ENCODE measurements at regions not wholly inside any gene's neighbourhood (a gene's known extent, or its start where the extent isn't known, plus 50 kb on each side); places are given as distances from the start of the nearest gene placed in this dataset.

DNA sequence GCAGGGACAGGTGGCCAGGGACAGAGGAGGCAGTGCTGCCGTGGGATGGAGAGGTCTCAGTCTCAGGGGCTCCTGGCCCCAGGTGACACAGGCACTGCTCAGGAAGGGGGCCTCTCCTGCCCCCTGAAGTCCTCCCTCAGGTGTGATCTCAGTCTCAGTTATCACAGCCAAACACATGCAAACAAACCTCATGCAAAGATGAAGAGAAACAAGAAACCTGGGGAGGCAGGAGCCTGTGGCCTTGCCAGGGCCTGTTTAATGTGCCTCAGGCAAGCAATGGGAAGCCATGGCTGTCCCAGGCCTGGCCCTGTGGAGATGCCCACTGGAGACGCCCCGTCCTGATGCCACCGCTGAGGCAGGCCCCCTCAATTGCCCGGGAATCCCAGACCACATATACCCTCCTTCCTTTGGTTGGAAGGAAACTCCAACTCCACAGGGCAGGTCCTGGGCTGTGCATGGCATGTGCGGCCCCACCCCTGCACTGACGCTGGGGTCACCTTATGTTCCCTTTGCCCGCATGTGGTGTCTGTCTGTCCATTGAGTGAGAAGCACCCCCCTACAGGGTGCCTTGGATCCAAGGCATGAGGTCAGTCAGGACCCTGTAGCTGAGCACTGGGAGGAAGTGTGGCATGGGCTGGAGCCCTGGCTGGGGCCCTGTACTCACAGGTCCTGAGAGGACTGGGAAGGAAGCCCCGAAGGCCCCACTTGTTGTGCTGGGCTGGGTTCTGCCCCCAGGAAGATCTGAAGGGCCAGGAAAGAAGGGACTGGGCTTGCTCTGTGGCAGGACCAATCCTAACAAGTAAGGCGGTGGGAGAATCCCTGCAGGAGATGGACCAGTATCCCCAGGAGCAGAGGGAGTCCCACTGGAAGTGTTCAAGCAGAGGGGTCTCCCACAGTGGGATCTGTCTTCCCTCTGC lies 68.8 kb upstream of the RAB6C start:
- TF ChIP-seq POLR2A (IDR thresholded peaks at IDR 0.05) = no peak
- TF ChIP-seq, protein P1, sequence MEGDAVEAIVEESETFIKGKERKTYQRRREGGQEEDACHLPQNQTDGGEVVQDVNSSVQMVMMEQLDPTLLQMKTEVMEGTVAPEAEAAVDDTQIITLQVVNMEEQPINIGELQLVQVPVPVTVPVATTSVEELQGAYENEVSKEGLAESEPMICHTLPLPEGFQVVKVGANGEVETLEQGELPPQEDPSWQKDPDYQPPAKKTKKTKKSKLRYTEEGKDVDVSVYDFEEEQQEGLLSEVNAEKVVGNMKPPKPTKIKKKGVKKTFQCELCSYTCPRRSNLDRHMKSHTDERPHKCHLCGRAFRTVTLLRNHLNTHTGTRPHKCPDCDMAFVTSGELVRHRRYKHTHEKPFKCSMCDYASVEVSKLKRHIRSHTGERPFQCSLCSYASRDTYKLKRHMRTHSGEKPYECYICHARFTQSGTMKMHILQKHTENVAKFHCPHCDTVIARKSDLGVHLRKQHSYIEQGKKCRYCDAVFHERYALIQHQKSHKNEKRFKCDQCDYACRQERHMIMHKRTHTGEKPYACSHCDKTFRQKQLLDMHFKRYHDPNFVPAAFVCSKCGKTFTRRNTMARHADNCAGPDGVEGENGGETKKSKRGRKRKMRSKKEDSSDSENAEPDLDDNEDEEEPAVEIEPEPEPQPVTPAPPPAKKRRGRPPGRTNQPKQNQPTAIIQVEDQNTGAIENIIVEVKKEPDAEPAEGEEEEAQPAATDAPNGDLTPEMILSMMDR (IDR thresholded peaks at IDR 0.05 in 4 of 5, conservative IDR thresholded peaks at IDR 0.05 in 1 of 5) = no peak
- Histone ChIP-seq H3K27me3 (no peaks in the 10 kb centered on the region), H3K4me1 (no peaks in the 10 kb centered on the region), H3K4me3 (no peak overlapping the region), H3K9me3 (no peaks in the 10 kb centered on the region), H3K27ac (no peak overlapping the region), H3K36me3 (no peaks in the 10 kb centered on the region)
- in situ Hi-C loops (cut with MboI; ENCODE audit: low sequenced_read_pairs in 4 of 4) = no loop called here
- intact Hi-C loops (cut with DNase I; ENCODE audit: low total_unique reads) = no loop called here
- no peak for DNase-seq
- no peak for ATAC-seq

DNA sequence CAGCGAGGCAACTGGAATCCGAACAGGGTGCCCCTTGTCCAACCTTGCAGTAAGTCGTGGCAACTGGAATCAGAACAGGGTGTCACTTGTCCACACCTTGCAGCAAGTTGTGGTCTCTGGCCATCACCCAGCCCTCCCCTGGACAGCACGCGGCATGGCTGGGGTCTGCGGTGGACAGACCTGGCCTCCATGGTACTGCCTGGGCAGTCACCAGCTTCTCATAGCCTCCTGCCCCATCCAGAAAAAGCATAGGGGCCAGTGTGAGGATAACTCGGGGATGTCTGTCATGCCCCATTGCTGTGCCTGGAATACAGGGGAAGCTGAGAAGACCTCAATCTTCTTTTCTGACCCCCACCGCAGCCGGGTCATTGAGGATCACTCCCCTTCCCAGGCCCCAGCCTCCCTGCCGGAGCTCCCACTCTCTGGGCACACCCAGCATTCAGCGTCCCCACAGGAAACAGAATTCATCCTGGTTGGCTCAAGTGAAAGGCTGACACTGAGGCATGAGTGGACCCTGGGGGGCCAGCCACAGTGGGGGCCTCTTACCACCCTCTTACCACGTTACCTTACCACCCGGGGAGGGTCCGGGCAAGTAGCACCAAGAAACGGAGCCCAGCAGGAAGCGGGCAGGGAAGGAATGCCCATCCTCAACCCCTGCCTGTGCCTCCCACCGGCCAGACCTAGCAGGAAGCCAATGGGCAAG lies 68.0 kb upstream of the RAB6C start:
- no peaks in the 10 kb centered on the region for H3K9me3 ChIP-seq
- no peak overlapping the region for H3K4me3 ChIP-seq
- H3K36me3 ChIP-seq = no peaks in the 10 kb centered on the region
- DNase-seq (no peak), ATAC-seq (no peak)
- no peaks in the 10 kb centered on the region for H3K27me3 ChIP-seq
- H3K27ac ChIP-seq = no peak overlapping the region
- TF ChIP-seq, protein P1 (IDR thresholded peaks at IDR 0.05 in 4 of 5, conservative IDR thresholded peaks at IDR 0.05 in 1 of 5) = no peak
- no peak for TF ChIP-seq POLR2A (IDR thresholded peaks at IDR 0.05)
- intact Hi-C loops (cut with DNase I; ENCODE audit: low total_unique reads) = no loop called here
- no peaks in the 10 kb centered on the region for H3K4me1 ChIP-seq
- in situ Hi-C loops (cut with MboI; ENCODE audit: low sequenced_read_pairs in 4 of 4) = no loop called here

DNA sequence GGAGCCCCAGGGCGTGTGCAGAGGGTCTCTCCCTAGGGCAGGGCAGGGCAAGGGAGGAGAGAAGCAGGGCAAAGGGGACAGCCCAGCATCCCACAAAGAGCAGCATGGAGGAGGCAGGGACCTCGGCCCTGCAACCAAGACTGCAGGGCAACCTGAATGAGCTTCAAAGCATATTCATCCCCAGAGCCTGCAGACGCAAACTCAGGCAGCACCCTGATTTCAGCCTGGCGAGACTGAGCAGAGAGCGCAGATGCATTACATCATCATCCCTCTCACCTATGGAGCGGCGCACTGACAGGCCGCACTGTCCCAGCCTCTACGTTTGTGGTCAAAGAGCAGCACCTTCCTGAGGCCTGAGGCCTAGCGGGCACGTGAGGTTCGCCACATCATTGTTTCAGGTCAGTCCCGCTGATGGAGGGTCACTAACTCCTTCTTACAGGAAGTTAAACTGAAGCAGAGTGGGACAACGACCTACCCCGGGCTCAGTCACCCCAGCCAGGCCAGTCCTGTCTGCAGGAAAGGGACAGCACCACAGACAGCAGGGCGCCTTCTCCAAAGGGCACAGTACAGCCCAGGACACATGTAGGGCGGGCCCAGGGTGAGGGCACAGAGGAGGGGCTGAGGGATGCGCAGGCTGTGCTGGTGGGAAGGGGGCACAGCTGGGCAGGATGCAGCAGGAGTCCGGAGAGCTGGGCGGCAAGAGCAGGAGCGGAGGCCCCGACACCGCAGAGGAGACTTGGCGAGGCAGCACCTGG lies 67.2 kb upstream of the RAB6C start:
- H3K9me3 ChIP-seq = no peaks in the 10 kb centered on the region
- in situ Hi-C loops (cut with MboI; ENCODE audit: low sequenced_read_pairs in 4 of 4) = no loop called here
- TF ChIP-seq, protein P1 (IDR thresholded peaks at IDR 0.05 in 4 of 5, conservative IDR thresholded peaks at IDR 0.05 in 1 of 5) = no peak

DNA sequence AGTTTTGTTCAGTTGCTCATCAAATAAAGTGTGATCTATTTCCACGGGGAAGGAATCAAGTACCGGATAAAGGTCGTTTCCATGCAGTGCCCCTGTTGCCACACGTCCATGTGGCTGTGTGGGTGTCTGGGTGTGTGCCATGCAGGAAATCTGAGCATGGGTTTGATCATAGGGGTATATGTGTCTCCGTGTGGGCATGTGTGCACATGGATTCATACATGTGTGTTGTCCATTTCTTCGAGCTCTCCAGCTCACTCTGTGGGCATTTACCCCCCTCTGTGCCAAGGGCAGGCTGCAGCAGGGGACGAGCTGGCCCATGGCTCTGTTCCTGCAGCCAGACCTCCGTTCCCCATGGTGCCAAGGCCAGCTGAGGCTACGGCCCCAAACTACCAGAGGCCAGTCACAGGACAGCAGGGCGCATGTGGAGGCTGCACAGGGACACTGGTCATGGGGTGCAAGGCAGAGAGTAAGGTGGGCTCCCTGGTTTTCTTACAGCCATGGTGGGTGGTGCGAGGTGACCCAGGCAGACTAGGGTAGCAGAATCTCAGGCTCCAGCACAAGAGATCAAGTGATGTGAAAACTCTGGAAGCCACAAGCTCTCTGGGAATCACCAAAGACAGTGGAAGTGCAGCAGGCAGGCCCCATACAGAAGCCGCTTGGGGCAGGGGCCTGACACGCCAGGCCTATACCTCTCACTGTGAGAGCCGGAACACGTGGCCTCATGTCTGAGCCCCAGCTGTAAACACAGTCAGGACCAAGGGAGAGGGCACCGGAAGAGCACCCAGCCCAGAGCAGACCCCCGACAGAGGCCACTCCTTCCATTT lies 66.4 kb upstream of the RAB6C start:
- Histone ChIP-seq H3K4me3 (no peak overlapping the region), H3K27me3 (peaks cover 0 to 4% (median 0%) of the 10 kb centered on the region in 3 donors), H3K36me3 (no peaks in the 10 kb centered on the region), H3K9me3 (peaks cover 0 to 3% (median 0%) of the 10 kb centered on the region in 3 donors), H3K4me1 (no peaks in the 10 kb centered on the region), H3K27ac (no peak overlapping the region)
- TF ChIP-seq POLR2A (IDR thresholded peaks at IDR 0.05) = no peak
- TF ChIP-seq, protein P1 (IDR thresholded peaks at IDR 0.05 in 4 of 5, conservative IDR thresholded peaks at IDR 0.05 in 1 of 5) = no peak
- ATAC-seq (no peak), DNase-seq (no peak)
- in situ Hi-C loops (cut with MboI; ENCODE audit: low sequenced_read_pairs in 4 of 4) = no loop called here
- intact Hi-C loops (cut with DNase I; ENCODE audit: low total_unique reads) = no loop called here

More for the DNA sequence above, 67.2 kb upstream of the RAB6C start:
- intact Hi-C loops (cut with DNase I; ENCODE audit: low total_unique reads) = no loop called here
- no peak overlapping the region for H3K27ac ChIP-seq
- H3K36me3 ChIP-seq = no peaks in the 10 kb centered on the region
- DNase-seq = no peak
- H3K4me3 ChIP-seq = no peak overlapping the region
- H3K4me1 ChIP-seq = no peaks in the 10 kb centered on the region
- ATAC-seq = no peak
- no peaks in the 10 kb centered on the region for H3K27me3 ChIP-seq
